Cardiac muscle cell (in vitro differentiated cells and primary cell): ENCODE measurements at regions not wholly inside any gene's neighbourhood (a gene's known extent, or its start where the extent isn't known, plus 50 kb on each side); places are given as distances from the start of the nearest gene placed in this dataset.

ENCODE experiments used
- DNase-seq, 2 donors: peaks; one replicate each; pipeline versions ENCODE4 v3.0.0 to v3.0.0-alpha.2; 2010 to 2017; ENCODE audit warnings: low read depth in 1 of 2, low spot score in 1 of 2
- H3K27ac ChIP-seq: fragments of 200-600 bp; sonication (generic); 2 replicates; pipeline ENCODE4 v1.5.1; 2016
- H3K27me3 ChIP-seq: fragments of 200-600 bp; sonication (generic); 2 replicates; pipeline ENCODE4 v1.6.0; 2016; ENCODE audit warnings: control low read depth
- H3K36me3 ChIP-seq: fragments of 200-600 bp; sonication (generic); 2 replicates; pipeline ENCODE4 v1.5.1; 2016; ENCODE audit warnings: control low read depth
- H3K4me1 ChIP-seq: fragments of 200-600 bp; sonication (generic); 2 replicates; pipeline ENCODE4 v1.8.1; 2017; ENCODE audit warnings: low read depth, mild to moderate bottlenecking, mixed run types
- H3K4me3 ChIP-seq: fragments of 200-600 bp; sonication (generic); 2 replicates; pipeline ENCODE4 v1.5.1; 2016; ENCODE audit warnings: mild to moderate bottlenecking
- H3K9me3 ChIP-seq: fragments of 200-600 bp; sonication (generic); 2 replicates; pipeline ENCODE4 v1.5.1; 2017; ENCODE audit warnings: low read depth, mild to moderate bottlenecking, control low read depth
- TF ChIP-seq, protein P1 (sequence below): IDR thresholded peaks from 2 replicates; pipeline ENCODE4 v1.5.1; 2012; ENCODE audit warnings: low read depth, mild to moderate bottlenecking, low read length

- Histone ChIP-seq H3K27me3 (no peaks in the 10 kb centered on the region), H3K4me1 (no peaks in the 10 kb centered on the region), H3K4me3 (no peak overlapping the region), H3K36me3 (no peaks in the 10 kb centered on the region), H3K9me3 (no peaks in the 10 kb centered on the region), H3K27ac (no peak overlapping the region)
- DNase-seq = peak in 1 of 2 donors; percentile 45
- TF ChIP-seq, protein P1, sequence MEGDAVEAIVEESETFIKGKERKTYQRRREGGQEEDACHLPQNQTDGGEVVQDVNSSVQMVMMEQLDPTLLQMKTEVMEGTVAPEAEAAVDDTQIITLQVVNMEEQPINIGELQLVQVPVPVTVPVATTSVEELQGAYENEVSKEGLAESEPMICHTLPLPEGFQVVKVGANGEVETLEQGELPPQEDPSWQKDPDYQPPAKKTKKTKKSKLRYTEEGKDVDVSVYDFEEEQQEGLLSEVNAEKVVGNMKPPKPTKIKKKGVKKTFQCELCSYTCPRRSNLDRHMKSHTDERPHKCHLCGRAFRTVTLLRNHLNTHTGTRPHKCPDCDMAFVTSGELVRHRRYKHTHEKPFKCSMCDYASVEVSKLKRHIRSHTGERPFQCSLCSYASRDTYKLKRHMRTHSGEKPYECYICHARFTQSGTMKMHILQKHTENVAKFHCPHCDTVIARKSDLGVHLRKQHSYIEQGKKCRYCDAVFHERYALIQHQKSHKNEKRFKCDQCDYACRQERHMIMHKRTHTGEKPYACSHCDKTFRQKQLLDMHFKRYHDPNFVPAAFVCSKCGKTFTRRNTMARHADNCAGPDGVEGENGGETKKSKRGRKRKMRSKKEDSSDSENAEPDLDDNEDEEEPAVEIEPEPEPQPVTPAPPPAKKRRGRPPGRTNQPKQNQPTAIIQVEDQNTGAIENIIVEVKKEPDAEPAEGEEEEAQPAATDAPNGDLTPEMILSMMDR = no peak
These were observed 56.1 kb upstream of the HPGD start for GRCh38 chr4:174578366-174578765.

GRCh38 chr4:174575436-174575835 is 53.1 kb upstream of the HPGD start:
- no peaks in the 10 kb centered on the region for H3K9me3 ChIP-seq
- no peaks in the 10 kb centered on the region for H3K36me3 ChIP-seq
- H3K27me3 ChIP-seq = no peaks in the 10 kb centered on the region
- no peak overlapping the region for H3K27ac ChIP-seq
- DNase-seq = no peak
- TF ChIP-seq, protein P1 = no peak
- no peaks in the 10 kb centered on the region for H3K4me1 ChIP-seq
- no peak overlapping the region for H3K4me3 ChIP-seq
